GM12865 (cell line): ENCODE measurements at regions not wholly inside any gene's neighbourhood (a gene's known extent, or its start where the extent isn't known, plus 50 kb on each side); places are given as distances from the start of the nearest gene placed in this dataset.

ENCODE experiments used
- DNase-seq: peaks from one replicate; pipeline ENCODE4 v3.0.0; 2010; ENCODE audit warnings: low read depth
- H3K4me3 ChIP-seq: 2 replicates; pipeline ENCODE4 v1.5.1; 2011; ENCODE audit warnings: mild to moderate bottlenecking, low read depth, low read length, control low read depth
- CTCF ChIP-seq: IDR thresholded peaks from 2 replicates; pipeline ENCODE4 v1.5.1; 2011; ENCODE audit warnings: low read length, control low read depth, low read depth, inconsistent platforms; ENCODE audit not compliant: insufficient read depth; ENCODE audit errors: missing control alignments

DNA sequence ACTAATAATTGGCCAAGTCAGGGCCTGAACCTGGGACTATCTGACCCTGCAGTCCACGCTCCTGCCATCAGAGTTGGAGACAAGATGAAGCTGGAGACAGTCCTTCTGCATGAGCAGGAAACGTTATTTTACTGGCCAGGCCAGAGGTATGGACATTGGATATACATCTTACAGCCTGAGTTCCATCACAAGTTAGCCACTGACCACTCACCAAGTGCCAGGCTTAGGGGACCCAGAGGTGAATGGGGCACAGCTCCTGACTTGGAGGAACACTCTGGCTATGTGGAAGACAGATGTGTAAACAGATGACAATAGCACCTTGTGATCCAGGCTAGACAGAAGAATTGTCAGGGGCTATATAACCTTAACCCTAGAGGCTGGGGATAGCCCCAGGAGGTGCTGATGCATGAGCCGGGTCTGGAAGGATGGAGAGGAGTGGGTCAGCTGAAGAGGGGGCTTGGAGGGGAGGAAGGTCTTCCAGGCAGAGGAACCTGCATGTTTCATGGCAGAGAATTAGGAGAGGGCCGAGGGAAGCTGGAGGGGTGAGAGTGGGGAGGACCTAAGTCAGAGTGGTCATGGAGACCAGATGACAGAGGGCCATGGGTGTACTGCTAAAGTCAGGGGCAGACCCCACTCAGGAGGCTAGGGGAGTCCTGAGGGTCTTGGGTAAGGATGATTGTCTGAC, 52.5 kb upstream of the DMRTB1 start:
- DNase-seq: no peak
- H3K4me3 ChIP-seq: no peak overlapping the region
- TF ChIP-seq CTCF: no peak

- TF ChIP-seq CTCF: no peak
- H3K4me3 ChIP-seq: no peak overlapping the region
- DNase-seq: peak; percentile 57
Measured at GRCh38 chr1:53408013-53408754, 51.0 kb upstream of the DMRTB1 start.

GRCh38 chr1:53408755-53409129, 50.5 kb upstream of the DMRTB1 start:
- TF ChIP-seq CTCF: no peak
- no peak for DNase-seq
- H3K4me3 ChIP-seq: no peak overlapping the region

GRCh38 chr1:53409233-53409632, 50.0 kb upstream of the DMRTB1 start:
- DNase-seq: peak; percentile 40

More at GRCh38 chr1:53409233-53409632, 50.0 kb upstream of the DMRTB1 start:
- H3K4me3 ChIP-seq: no peak overlapping the region
- no peak for TF ChIP-seq CTCF
